CD4-positive, alpha-beta memory T cell (primary cell): ENCODE measurements at regions not wholly inside any gene's neighbourhood (a gene's known extent, or its start where the extent isn't known, plus 50 kb on each side); places are given as distances from the start of the nearest gene placed in this dataset.
A peak's percentile ranks its signal among the peaks of the same experiment; 100 is the strongest.
"Not testable (repeated sequence)": the region's sequence is repeated elsewhere in the genome, so short reads cannot be mapped to it uniquely, and the experiment has no call there.

Source experiments
- CTCF ChIA-PET: fragments of 350-600 bp; sonication (Branson Sonifier 250); formaldehyde crosslinking; loops from one replicate; lab custom pipeline; 2021; ENCODE audit warnings: inconsistent platforms; ENCODE audit not compliant: partially characterized antibody; lab: Charles Lee
- POLR2A ChIA-PET: fragments of 350-600 bp; sonication (Branson Sonifier 250); formaldehyde crosslinking; loops from one replicate; lab custom pipeline; 2021; ENCODE audit not compliant: partially characterized antibody; lab: Charles Lee
- DNase-seq, 5 donors: peaks; one replicate each; pipeline versions ENCODE4 v3.0.0 to v3.0.0-alpha.2; 2020 to 2022; ENCODE audit warnings: mixed read lengths in 1 of 5
- H3K27ac ChIP-seq: one replicate; pipeline ENCODE4 v1.7.0; 2013; ENCODE audit warnings: low read depth, low read length
- H3K27me3 ChIP-seq: 2 replicates; pipeline ENCODE4 v1.7.0; 2013; ENCODE audit warnings: mild to moderate bottlenecking, low read length, moderate library complexity; ENCODE audit not compliant: insufficient read depth
- H3K36me3 ChIP-seq: 2 replicates; pipeline ENCODE4 v1.7.0; 2013; ENCODE audit warnings: mild to moderate bottlenecking, low read length, moderate library complexity; ENCODE audit not compliant: insufficient read depth
- H3K4me1 ChIP-seq: 2 replicates; pipeline ENCODE4 v1.7.0; 2013; ENCODE audit warnings: mild to moderate bottlenecking, low read length, moderate library complexity; ENCODE audit not compliant: insufficient read depth
- H3K4me3 ChIP-seq, 2 donors: one replicate each; pipeline ENCODE4 v1.7.0; 2013; ENCODE audit warnings: low read length in 2 of 2, mild to moderate bottlenecking in 1 of 2
- H3K9me3 ChIP-seq, 2 donors: one replicate each; pipeline ENCODE4 v1.7.0; 2013; ENCODE audit warnings: low read length in 2 of 2, control low read depth in 1 of 2; ENCODE audit not compliant: control insufficient read depth in 1 of 2
- H3K27ac Mint-ChIP-seq, 7 donors: one replicate each; pipeline ENCODE4 v1.8.0; 2020 to 2021; ENCODE audit warnings: mixed read lengths in 7 of 7, mild to moderate bottlenecking in 6 of 7, inconsistent platforms in 3 of 7, moderate library complexity in 3 of 7
- H3K27me3 Mint-ChIP-seq, 2 donors: one replicate each; pipeline ENCODE4 v1.8.0; 2020 to 2021; ENCODE audit warnings: mixed read lengths in 2 of 2
- H3K36me3 Mint-ChIP-seq, 2 donors: one replicate each; pipeline ENCODE4 v1.8.0; 2020 to 2021; ENCODE audit warnings: mixed read lengths in 2 of 2, inconsistent platforms in 1 of 2, mild to moderate bottlenecking in 1 of 2
- H3K4me1 Mint-ChIP-seq, 4 donors: one replicate each; pipeline ENCODE4 v1.8.0; 2020 to 2021; ENCODE audit warnings: mixed read lengths in 4 of 4, mild to moderate bottlenecking in 1 of 4
- H3K4me3 Mint-ChIP-seq, 8 donors: one replicate each; pipeline ENCODE4 v1.8.0; 2020 to 2021; ENCODE audit warnings: mixed read lengths in 8 of 8, mild to moderate bottlenecking in 7 of 8, moderate library complexity in 6 of 8, inconsistent platforms in 3 of 8
- H3K9me3 Mint-ChIP-seq, 8 donors: one replicate each; pipeline ENCODE4 v1.8.0; 2020 to 2021; ENCODE audit warnings: mixed read lengths in 8 of 8, mild to moderate bottlenecking in 5 of 8, inconsistent platforms in 3 of 8, moderate library complexity in 1 of 8
- intact Hi-C: fragments of 100-400 bp; cut with micrococcal nuclease; formaldehyde crosslinking; loops from one replicate; pipeline ENCODE4 v1.15.1; 2023

DNA sequence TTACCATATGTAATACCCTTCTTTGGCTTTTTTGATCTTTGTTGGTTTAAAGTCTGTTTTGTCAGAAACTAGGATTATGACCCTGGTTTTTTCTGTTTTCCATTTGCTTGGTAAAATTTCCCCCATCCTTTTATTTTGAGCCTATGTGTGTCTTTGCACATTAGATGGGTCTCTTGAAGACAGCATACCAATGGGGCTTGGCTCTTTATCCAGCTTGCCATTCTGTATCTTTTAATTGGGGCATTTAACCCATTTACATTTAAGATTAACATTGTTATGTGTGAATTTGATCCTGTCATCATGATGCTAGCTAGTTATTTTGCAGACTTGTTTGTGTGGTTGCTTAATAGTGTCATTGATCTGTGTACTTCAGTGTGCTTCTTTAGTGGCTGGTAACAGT is 103.1 kb upstream of the PHF24 start:
- DNase-seq, CTCF ChIA-PET, H3K4me3 ChIP-seq: not testable (repeated sequence)

DNA sequence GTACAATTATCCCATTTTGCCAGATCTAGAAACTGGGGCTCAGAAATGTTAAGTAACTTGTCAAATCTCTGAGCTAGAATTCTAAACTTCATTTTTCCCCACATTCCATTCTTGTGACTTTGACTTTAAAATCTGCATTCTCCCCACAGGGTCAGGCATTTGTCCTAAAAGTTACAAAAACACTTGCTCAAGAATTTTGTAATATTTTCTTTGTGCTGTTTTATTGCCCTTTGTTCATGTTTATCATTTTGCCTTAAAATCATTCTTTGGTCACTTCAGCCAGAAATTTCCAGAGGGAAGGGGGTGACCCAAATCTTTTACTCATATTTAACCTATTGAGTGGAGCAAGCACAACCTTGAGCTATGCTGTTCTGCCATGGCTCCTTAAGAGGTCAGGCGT is 120.1 kb upstream of the CCL21 start:
- no peaks in the 10 kb centered on the region for H3K36me3 ChIP-seq
- intact Hi-C loops: no loop called here
- ChIA-PET POLR2A (no interaction called here), CTCF (interaction anchor here (1.1 kb wide), 1 partner anchor 8 kb away, joined by 3 read pairs; no protein-coding TSS in a partner anchor)
- peaks cover 3 to 14% of the 10 kb centered on the region in 2 donors for H3K27me3 Mint-ChIP-seq
- H3K4me1 Mint-ChIP-seq: no peaks in the 10 kb centered on the region
- no peak for DNase-seq
- H3K27ac ChIP-seq: no peak overlapping the region
- H3K4me3 Mint-ChIP-seq: no peak overlapping the region
- no peaks in the 10 kb centered on the region for H3K27me3 ChIP-seq
- no peaks in the 10 kb centered on the region for H3K9me3 ChIP-seq
- no peak overlapping the region for H3K27ac Mint-ChIP-seq
- H3K36me3 Mint-ChIP-seq: no peaks in the 10 kb centered on the region
- H3K9me3 Mint-ChIP-seq: peaks cover 0 to 2% (median 0%) of the 10 kb centered on the region in 8 donors
- no peak overlapping the region for H3K4me3 ChIP-seq
- no peaks in the 10 kb centered on the region for H3K4me1 ChIP-seq

More for the DNA sequence above, 103.1 kb upstream of the PHF24 start:
- intact Hi-C loops, H3K27ac ChIP-seq, H3K4me1 ChIP-seq, H3K9me3 ChIP-seq, H3K36me3 Mint-ChIP-seq, H3K27ac Mint-ChIP-seq, H3K36me3 ChIP-seq, H3K4me1 Mint-ChIP-seq, H3K27me3 ChIP-seq, POLR2A ChIA-PET, H3K4me3 Mint-ChIP-seq: not testable (repeated sequence)
- H3K9me3 Mint-ChIP-seq: peaks cover 0 to 39% (median 15%) of the 10 kb centered on the region in 8 donors
- peaks cover 12 to 18% of the 10 kb centered on the region in 2 donors for H3K27me3 Mint-ChIP-seq

- H3K9me3 Mint-ChIP-seq: peaks cover 0 to 2% (median 0%) of the 10 kb centered on the region in 8 donors
- peaks cover 16 to 20% of the 10 kb centered on the region in 2 donors for H3K27me3 Mint-ChIP-seq
- H3K4me1 Mint-ChIP-seq: no peaks in the 10 kb centered on the region
- no peak overlapping the region for H3K27ac Mint-ChIP-seq
- no peaks in the 10 kb centered on the region for H3K36me3 Mint-ChIP-seq
- Histone ChIP-seq H3K36me3 (no peaks in the 10 kb centered on the region), H3K4me1 (no peaks in the 10 kb centered on the region), H3K9me3 (no peaks in the 10 kb centered on the region), H3K27ac (no peak overlapping the region), H3K27me3 (no peaks in the 10 kb centered on the region), H3K4me3 (no peak overlapping the region)
- ChIA-PET CTCF (no interaction called here), POLR2A (no interaction called here)
- DNase-seq: no peak
- intact Hi-C loops: no loop called here
- no peak overlapping the region for H3K4me3 Mint-ChIP-seq
Measured at GRCh38 chr9:34826999-34827538, 117.1 kb upstream of the CCL21 start.

DNA sequence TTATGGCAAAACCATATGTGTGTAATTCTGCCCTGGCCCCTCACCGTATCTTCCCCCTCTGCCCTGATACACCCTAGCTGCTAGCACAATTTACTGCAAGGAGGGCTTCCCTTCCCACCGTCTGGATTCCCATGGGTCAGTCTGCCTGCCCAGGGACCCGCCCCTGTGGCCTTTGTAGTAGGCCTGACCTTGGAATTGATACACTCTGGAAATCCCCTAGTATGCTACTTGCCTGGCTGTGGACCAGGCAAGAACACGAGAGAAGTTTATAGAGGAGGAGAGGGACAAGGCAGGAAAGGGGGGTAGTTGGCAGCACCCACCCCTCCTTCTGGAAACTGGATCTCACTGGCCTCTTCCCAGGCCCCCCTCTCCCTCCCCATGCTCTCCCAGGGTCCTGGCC is 115.8 kb upstream of the CCL21 start:
- H3K27me3 Mint-ChIP-seq: peaks cover 18 to 22% of the 10 kb centered on the region in 2 donors
- intact Hi-C loops: no loop called here
- Histone ChIP-seq H3K9me3 (no peaks in the 10 kb centered on the region), H3K27ac (no peak overlapping the region), H3K4me1 (no peaks in the 10 kb centered on the region), H3K27me3 (no peaks in the 10 kb centered on the region), H3K36me3 (no peaks in the 10 kb centered on the region), H3K4me3 (no peak overlapping the region)
- H3K4me3 Mint-ChIP-seq: no peak overlapping the region
- H3K9me3 Mint-ChIP-seq: peaks cover 0 to 11% (median 3%) of the 10 kb centered on the region in 8 donors
- no peaks in the 10 kb centered on the region for H3K4me1 Mint-ChIP-seq
- CTCF ChIA-PET: no interaction called here
- H3K27ac Mint-ChIP-seq: no peak overlapping the region
- DNase-seq: no peak
- H3K36me3 Mint-ChIP-seq: no peaks in the 10 kb centered on the region
- POLR2A ChIA-PET: no interaction called here

DNA sequence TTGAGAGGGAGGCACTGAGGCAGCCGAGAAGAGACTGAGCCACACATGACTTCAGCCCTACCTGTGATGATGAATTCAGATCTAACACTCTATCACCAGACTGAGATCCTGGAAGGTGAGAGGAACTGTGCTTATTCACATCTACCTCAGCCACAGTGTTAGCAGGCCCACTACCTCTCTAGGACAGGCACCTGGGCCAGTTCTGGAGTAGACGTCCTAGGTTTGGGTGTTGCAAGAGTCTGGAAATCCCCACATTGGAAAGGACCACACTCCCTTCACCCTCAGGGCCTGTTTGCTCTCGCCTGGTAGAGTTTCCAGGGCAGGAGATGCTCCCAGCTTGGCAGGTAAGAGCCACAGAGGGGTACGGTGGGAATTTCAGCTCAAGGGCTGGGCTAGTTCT is 113.8 kb upstream of the CCL21 start:
- CTCF ChIA-PET: no interaction called here

GRCh38 chr9:34810187-34810524 is 100.2 kb upstream of the CCL21 start:
- no peak overlapping the region for H3K27ac ChIP-seq
- H3K4me3 Mint-ChIP-seq: no peak overlapping the region
- no peak overlapping the region for H3K4me3 ChIP-seq
- intact Hi-C loops: no loop called here
- H3K36me3 Mint-ChIP-seq: no peaks in the 10 kb centered on the region
- no peak for DNase-seq
- peaks cover 0 to 2% (median 0%) of the 10 kb centered on the region in 4 donors for H3K4me1 Mint-ChIP-seq
- peaks cover 18 to 36% of the 10 kb centered on the region in 2 donors for H3K27me3 Mint-ChIP-seq
- H3K36me3 ChIP-seq: no peaks in the 10 kb centered on the region
- H3K27me3 ChIP-seq: peaks cover 4% of the 10 kb centered on the region
- H3K4me1 ChIP-seq: no peaks in the 10 kb centered on the region
- no peaks in the 10 kb centered on the region for H3K9me3 ChIP-seq
- ChIA-PET CTCF (no interaction called here), POLR2A (no interaction called here)
- no peak overlapping the region for H3K27ac Mint-ChIP-seq
- H3K9me3 Mint-ChIP-seq: peaks cover 4 to 33% (median 25%) of the 10 kb centered on the region in 8 donors

More for the DNA sequence above, 113.8 kb upstream of the CCL21 start:
- Histone ChIP-seq H3K4me3 (no peak overlapping the region), H3K4me1 (no peaks in the 10 kb centered on the region), H3K27ac (no peak overlapping the region), H3K27me3 (no peaks in the 10 kb centered on the region), H3K36me3 (no peaks in the 10 kb centered on the region), H3K9me3 (no peaks in the 10 kb centered on the region)
- peaks cover 0 to 4% of the 10 kb centered on the region in 2 donors for H3K36me3 Mint-ChIP-seq
- no peak overlapping the region for H3K4me3 Mint-ChIP-seq
- H3K27me3 Mint-ChIP-seq: peaks cover 25 to 27% of the 10 kb centered on the region in 2 donors
- no peaks in the 10 kb centered on the region for H3K4me1 Mint-ChIP-seq
- peaks cover 3 to 29% (median 14%) of the 10 kb centered on the region in 8 donors for H3K9me3 Mint-ChIP-seq
- H3K27ac Mint-ChIP-seq: no peak overlapping the region
- POLR2A ChIA-PET: no interaction called here
- intact Hi-C loops: no loop called here
- DNase-seq: no peak

DNA sequence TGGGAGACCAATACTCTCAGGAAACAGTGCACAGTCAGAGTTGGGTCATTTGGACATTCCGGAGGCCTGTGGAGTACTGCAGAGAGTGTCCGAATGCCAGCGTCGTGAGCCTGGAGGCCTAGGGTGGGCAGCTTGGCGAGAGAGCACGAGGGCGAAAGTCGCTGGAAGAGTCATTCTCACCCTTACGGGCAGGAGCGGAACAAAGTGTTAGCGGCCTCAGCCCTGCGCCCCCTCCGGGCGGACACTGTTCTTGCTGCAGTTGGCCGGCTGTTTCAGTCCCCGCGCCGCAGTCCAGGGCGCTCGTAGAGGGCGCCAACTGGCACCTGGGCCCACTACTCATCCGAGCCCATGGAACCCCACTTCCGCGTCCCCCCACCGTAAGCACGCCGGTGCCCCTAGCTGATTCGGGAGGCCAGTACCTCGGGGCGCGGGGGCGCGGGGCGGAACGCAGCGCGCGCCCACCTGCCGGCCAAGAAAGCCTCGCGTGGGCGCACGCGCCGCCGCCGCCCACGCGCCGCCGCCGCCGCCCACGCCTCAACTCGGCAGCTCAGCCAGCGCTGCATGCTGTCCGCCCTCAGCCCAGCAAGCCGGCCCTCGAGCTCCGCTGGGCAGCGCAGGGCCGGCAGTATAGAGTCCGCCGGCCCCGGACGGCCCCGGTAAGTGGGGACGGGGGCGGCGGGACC is 99.7 kb upstream of the CCL21 start:
- H3K27ac Mint-ChIP-seq: no peak overlapping the region
- H3K27me3 ChIP-seq: peaks cover 4% of the 10 kb centered on the region
- peaks cover 4 to 39% (median 28%) of the 10 kb centered on the region in 8 donors for H3K9me3 Mint-ChIP-seq
- H3K9me3 ChIP-seq: no peaks in the 10 kb centered on the region
- H3K36me3 ChIP-seq: no peaks in the 10 kb centered on the region
- H3K27me3 Mint-ChIP-seq: peaks cover 18 to 36% of the 10 kb centered on the region in 2 donors
- DNase-seq: peak in 1 of 5 donors; percentile 20
- H3K4me3 ChIP-seq: no peak overlapping the region
- peak overlapping the region in 1 of 8 donors; percentile 47 for H3K4me3 Mint-ChIP-seq
- no peaks in the 10 kb centered on the region for H3K4me1 ChIP-seq
- intact Hi-C loops: no loop called here
- POLR2A ChIA-PET: no interaction called here
- peaks cover 0 to 2% (median 0%) of the 10 kb centered on the region in 4 donors for H3K4me1 Mint-ChIP-seq
- H3K27ac ChIP-seq: no peak overlapping the region
- no peaks in the 10 kb centered on the region for H3K36me3 Mint-ChIP-seq
- CTCF ChIA-PET: no interaction called here
